Muscle of arm (tissue), 1 donor: ENCODE measurements at regions not wholly inside any gene's neighbourhood (a gene's known extent, or its start where the extent isn't known, plus 50 kb on each side); places are given as distances from the start of the nearest gene placed in this dataset.
"Not testable (repeated sequence)": the region's sequence is repeated elsewhere in the genome, so short reads cannot be mapped to it uniquely, and the experiment has no call there.

Experiments used
- DNase-seq: peaks from one replicate; pipeline ENCODE4 v3.0.0-alpha.2; 2013

- DNase-seq = not testable (repeated sequence)
These were observed 268.4 kb downstream of the ZNF37A start for GRCh38 chr10:38362514-38362913.

- not testable (repeated sequence) for DNase-seq
These were observed 269.9 kb downstream of the ZNF37A start for GRCh38 chr10:38364073-38364472.

- peak; percentile 4 for DNase-seq
These were observed 271.8 kb downstream of the ZNF37A start for GRCh38 chr10:38365917-38366316.

GRCh38 chr10:38383800-38384199 is 289.7 kb downstream of the ZNF37A start:
- not testable (repeated sequence) for DNase-seq

- not testable (repeated sequence) for DNase-seq
These were observed 292.7 kb downstream of the ZNF37A start for GRCh38 chr10:38386869-38387268.

- peak; percentile 2 for DNase-seq
These were observed 296.6 kb downstream of the ZNF37A start for GRCh38 chr10:38390725-38391124.

- DNase-seq = peak; percentile 2
These were observed 301.3 kb downstream of the ZNF37A start for GRCh38 chr10:38395465-38395864.

- DNase-seq = not testable (repeated sequence)
These were observed 302.2 kb downstream of the ZNF37A start for GRCh38 chr10:38396178-38396954.

GRCh38 chr10:38401565-38401964 is 307.4 kb downstream of the ZNF37A start:
- not testable (repeated sequence) for DNase-seq

GRCh38 chr10:38402442-38403346 is 308.6 kb downstream of the ZNF37A start:
- peak; percentile 95 for DNase-seq

- DNase-seq = peak; percentile 43
These were observed 309.4 kb downstream of the ZNF37A start for GRCh38 chr10:38403347-38404117.

GRCh38 chr10:38423634-38424033 is 329.5 kb downstream of the ZNF37A start:
- DNase-seq = not testable (repeated sequence)

GRCh38 chr10:38430242-38430641 is 336.1 kb downstream of the ZNF37A start:
- not testable (repeated sequence) for DNase-seq

- not testable (repeated sequence) for DNase-seq
These were observed 343.2 kb downstream of the ZNF37A start for GRCh38 chr10:38437359-38437758.

- not testable (repeated sequence) for DNase-seq
These were observed 354.6 kb downstream of the ZNF37A start for GRCh38 chr10:38448614-38449355.

GRCh38 chr10:38449618-38450017 is 355.5 kb downstream of the ZNF37A start:
- not testable (repeated sequence) for DNase-seq

GRCh38 chr10:38450372-38451057 is 356.4 kb downstream of the ZNF37A start:
- DNase-seq = not testable (repeated sequence)

- not testable (repeated sequence) for DNase-seq
These were observed 357.3 kb downstream of the ZNF37A start for GRCh38 chr10:38451306-38451967.
